ENCODE measurements at regions not wholly inside any gene's neighbourhood (a gene's known extent, or its start where the extent isn't known, plus 50 kb on each side); places are given as distances from the start of the nearest gene placed in this dataset.
"Not testable (repeated sequence)": the region's sequence is repeated elsewhere in the genome, so short reads cannot be mapped to it uniquely, and the experiment has no call there.

- no peak for DNase-seq (ENCODE audit: low read depth in 2 of 2)
Measured at GRCh38 chr5:97929383-97929782, 746.3 kb upstream of the RIOK2 start.

- no peak for DNase-seq (ENCODE audit: low read depth in 2 of 2)
Measured at GRCh38 chr5:97931829-97932228, 748.8 kb upstream of the RIOK2 start.

DNA sequence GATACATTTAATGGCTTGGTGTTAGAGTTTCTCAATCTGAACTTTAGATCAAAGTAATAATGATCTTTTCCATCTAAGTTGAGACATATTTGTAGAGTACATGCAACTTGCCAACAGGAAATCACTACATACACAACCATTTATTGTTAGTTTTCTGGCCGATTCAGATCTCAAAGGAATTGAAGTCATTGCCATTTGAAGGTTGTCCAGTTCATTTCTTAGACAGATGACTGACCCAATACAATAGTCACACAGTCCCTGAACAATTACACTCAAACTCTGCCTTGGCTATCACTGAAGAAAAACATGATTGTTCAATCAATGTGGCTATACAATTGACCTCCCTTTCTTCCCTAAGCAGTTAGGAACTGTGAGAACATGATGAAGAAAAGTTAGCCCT is 753.2 kb upstream of the RIOK2 start:
- DNase-seq (ENCODE audit: low read depth in 2 of 2) = no peak

GRCh38 chr5:97937846-97938245 is 754.8 kb upstream of the RIOK2 start:
- no peak for DNase-seq (ENCODE audit: low read depth in 2 of 2)

- DNase-seq (ENCODE audit: low read depth in 2 of 2) = no peak
Measured at GRCh38 chr5:97943036-97943435, 760.0 kb upstream of the RIOK2 start.

GRCh38 chr5:97951139-97951538 is 768.1 kb upstream of the RIOK2 start:
- no peak for DNase-seq (ENCODE audit: low read depth in 2 of 2)

- DNase-seq (ENCODE audit: low read depth in 2 of 2) = no peak
Measured at GRCh38 chr5:97955450-97955849, 772.4 kb upstream of the RIOK2 start.

DNA sequence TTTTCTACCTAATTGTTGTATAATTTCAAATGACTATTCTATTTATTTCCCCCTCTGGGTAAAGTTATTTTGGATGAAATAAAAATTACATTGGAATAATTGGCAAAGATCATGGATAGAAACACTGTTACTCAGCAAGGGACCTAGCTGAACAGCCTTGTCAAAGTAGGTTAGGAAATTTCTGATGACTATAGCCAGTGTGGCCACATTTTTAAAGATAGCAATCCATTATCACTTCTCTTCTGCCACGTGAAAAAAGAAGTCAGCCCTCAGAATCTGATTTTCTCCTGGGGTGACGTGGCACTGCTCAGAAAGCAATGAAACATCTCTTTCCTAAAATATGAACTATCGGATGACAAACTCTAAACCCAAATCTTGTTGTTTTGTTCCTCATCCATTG is 784.2 kb upstream of the RIOK2 start:
- no peak for DNase-seq (ENCODE audit: low read depth in 2 of 2)

DNA sequence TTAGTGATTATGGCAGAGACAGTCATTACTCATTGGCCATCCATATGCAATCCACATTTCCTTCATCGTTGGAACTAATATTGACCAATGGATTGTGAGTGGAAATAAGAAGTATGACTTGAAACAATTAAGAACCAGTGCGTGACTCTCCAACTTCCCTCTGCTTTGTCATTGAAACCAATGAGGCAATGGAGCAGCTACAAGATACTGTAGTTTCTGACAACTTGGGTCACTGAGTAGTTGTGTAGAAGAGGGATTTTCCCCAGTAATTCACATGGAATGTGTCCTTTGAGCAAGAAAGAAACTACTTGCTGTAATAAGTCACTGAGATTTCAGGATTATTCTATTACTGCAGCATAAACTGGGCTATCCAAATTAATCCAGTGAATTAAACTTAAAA is 785.3 kb upstream of the RIOK2 start:
- DNase-seq (ENCODE audit: low read depth in 2 of 2) = no peak

GRCh38 chr5:97979740-97980139 is 793.7 kb upstream of the RGMB start:
- no peak for DNase-seq (ENCODE audit: low read depth in 2 of 2)

DNA sequence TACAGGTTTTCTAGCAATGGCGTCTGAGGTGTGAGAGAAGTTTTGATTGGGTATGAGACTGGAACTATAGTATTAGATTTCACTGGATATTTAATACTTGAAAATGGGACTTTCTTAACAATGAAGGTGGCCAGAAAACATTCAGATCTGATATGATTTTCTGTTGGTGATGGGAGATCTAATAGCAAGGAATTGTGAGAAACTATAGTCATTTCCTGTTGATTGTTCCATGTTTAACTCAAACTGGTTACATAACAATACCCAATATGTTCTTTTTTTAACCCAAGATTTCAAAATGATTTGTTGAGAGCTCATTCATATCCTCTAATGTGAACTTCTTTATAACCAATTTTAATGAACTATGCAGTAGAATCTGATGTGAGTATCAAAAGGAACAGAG is 793.2 kb upstream of the RGMB start:
- DNase-seq (ENCODE audit: low read depth in 2 of 2) = no peak

GRCh38 chr5:97986069-97986468 is 787.4 kb upstream of the RGMB start:
- DNase-seq (ENCODE audit: low read depth in 2 of 2) = no peak

DNA sequence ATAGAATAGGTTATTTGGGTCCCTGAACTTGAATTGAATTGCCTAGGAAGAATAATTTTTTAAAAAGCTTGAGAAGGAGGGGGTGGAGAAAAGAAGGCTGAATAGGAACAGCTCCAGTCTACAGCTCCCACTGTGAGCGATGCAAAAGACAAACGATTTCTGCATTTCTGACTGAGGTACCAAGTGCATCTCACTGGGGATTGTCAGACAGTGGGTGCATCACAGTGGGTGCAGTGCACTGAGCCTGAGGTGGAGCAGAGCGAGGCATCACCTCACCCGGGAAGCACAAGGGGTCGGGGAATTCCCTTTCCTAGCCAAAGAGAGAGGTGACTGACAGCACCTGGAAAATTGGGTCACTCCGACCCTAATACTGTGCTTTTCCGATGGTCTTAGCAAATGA is 782.2 kb upstream of the RGMB start:
- no peak for DNase-seq (ENCODE audit: low read depth in 2 of 2)

GRCh38 chr5:97998941-97999340 is 774.5 kb upstream of the RGMB start:
- no peak for DNase-seq (ENCODE audit: low read depth in 2 of 2)

GRCh38 chr5:98004463-98004862 is 769.0 kb upstream of the RGMB start:
- no peak for DNase-seq (ENCODE audit: low read depth in 2 of 2)

GRCh38 chr5:98016771-98017170 is 756.7 kb upstream of the RGMB start:
- DNase-seq (ENCODE audit: low read depth in 2 of 2) = no peak

- DNase-seq (ENCODE audit: low read depth in 2 of 2) = not testable (repeated sequence)
Measured at GRCh38 chr5:98030273-98030672, 743.2 kb upstream of the RGMB start.

- DNase-seq (ENCODE audit: low read depth in 2 of 2) = not testable (repeated sequence)
Measured at GRCh38 chr5:98031036-98031435, 742.4 kb upstream of the RGMB start.

GRCh38 chr5:98031496-98031895 is 742.0 kb upstream of the RGMB start:
- no peak for DNase-seq (ENCODE audit: low read depth in 2 of 2)

- no peak for DNase-seq (ENCODE audit: low read depth in 2 of 2)
Measured at GRCh38 chr5:98031926-98032325, 741.5 kb upstream of the RGMB start.

DNA sequence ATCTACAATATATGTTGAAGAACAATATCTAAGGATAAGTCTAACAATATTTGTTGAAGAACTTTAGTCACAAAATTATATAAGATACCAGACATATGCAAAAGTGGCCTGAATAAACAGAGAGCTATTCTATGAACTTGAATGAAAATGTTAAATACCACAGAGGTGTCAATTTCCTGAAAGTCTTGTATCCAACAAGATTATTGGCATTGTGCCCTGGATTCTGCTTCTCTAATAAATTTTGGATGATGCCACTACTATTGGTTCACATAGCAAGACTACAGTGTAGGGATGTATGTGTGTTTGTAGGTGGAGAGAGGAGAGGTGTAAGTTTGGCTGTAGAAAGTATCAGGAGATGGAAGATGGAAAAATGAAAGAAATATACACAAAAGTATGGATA is 731.8 kb upstream of the RGMB start:
- no peak for DNase-seq (ENCODE audit: low read depth in 2 of 2)

- no peak for DNase-seq (ENCODE audit: low read depth in 2 of 2)
Measured at GRCh38 chr5:98042521-98042920, 730.9 kb upstream of the RGMB start.

GRCh38 chr5:98042961-98043360 is 730.5 kb upstream of the RGMB start:
- DNase-seq (ENCODE audit: low read depth in 2 of 2) = no peak

DNA sequence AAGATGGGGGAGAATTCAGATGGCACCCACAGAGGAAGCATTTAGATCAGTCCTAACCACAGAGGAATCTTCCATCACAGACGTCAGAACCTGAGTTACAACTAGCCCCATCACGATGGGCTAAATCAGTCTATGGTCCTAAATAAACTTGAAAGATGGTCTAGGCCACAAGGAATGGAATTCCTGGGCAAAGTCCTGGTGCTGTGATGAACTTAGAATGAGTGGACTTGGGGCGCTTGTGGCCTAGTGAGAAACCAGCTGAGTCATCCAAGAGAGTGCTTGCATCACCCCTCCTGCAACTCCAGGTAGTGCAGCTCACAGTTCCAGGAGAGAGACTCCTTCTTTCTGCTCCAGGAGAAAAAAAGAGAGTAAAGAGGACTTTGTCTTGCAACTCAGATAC is 722.9 kb upstream of the RGMB start:
- no peak for DNase-seq (ENCODE audit: low read depth in 2 of 2)

GRCh38 chr5:98053170-98053569 is 720.3 kb upstream of the RGMB start:
- DNase-seq (ENCODE audit: low read depth in 2 of 2) = no peak

All from stimulated activated CD8-positive, alpha-beta memory T cell treated with anti-CD3 and anti-CD28 coated beads, Interleukin-2, amount 100 ng/mL, for 48 hours (primary cell).